Neural cell (in vitro differentiated cells): ENCODE measurements at regions not wholly inside any gene's neighbourhood (a gene's known extent, or its start where the extent isn't known, plus 50 kb on each side); places are given as distances from the start of the nearest gene placed in this dataset.

Experiments used
- CTCF ChIP-seq: fragments of 450-650 bp; IDR thresholded peaks from 2 replicates; pipeline ENCODE4 v1.5.1; 2014; ENCODE audit warnings: antibody characterized with exemption, mild to moderate bottlenecking, moderate library complexity; ENCODE audit not compliant: poor library complexity, severe bottlenecking
- EP300 ChIP-seq: fragments of 450-650 bp; conservative IDR thresholded peaks from 2 replicates; pipeline ENCODE4 v1.6.1; 2014; ENCODE audit warnings: antibody characterized with exemption, mild to moderate bottlenecking, moderate library complexity; ENCODE audit not compliant: poor library complexity, severe bottlenecking
- EZH2 ChIP-seq: fragments of 200-600, 300-800 bp; shearing (Covaris generic), sonication (generic); IDR thresholded peaks from 2 replicates; pipeline ENCODE4 v1.6.1; 2014; ENCODE audit warnings: antibody characterized with exemption, low read length, borderline replicate concordance, mild to moderate bottlenecking; ENCODE audit not compliant: insufficient read depth, poor library complexity, severe bottlenecking
- MXI1 ChIP-seq: fragments of 450-650 bp; conservative IDR thresholded peaks from 2 replicates; pipeline ENCODE4 v1.6.1; 2014; ENCODE audit warnings: antibody characterized with exemption, mild to moderate bottlenecking; ENCODE audit not compliant: poor library complexity, severe bottlenecking
- POLR2AphosphoS5 ChIP-seq: IDR thresholded peaks from 2 replicates; pipeline ENCODE4 v1.6.1; 2012
- RAD21 ChIP-seq: fragments of 450-650 bp; conservative IDR thresholded peaks from 2 replicates; pipeline ENCODE4 v1.6.1; 2014; ENCODE audit warnings: antibody characterized with exemption, mild to moderate bottlenecking, moderate library complexity
- TF ChIP-seq, protein P1 (sequence below): IDR thresholded peaks from 2 replicates; pipeline ENCODE4 v1.6.1; 2012; ENCODE audit warnings: borderline replicate concordance

GRCh38 chr10:117878626-117879025 lies 168.1 kb downstream of the RAB11FIP2 start:
- TF ChIP-seq RAD21 (no peak), EZH2 (no peak), CTCF (no peak), POLR2AphosphoS5 (no peak), EP300 (no peak), MXI1 (no peak)
- TF ChIP-seq, protein P1, sequence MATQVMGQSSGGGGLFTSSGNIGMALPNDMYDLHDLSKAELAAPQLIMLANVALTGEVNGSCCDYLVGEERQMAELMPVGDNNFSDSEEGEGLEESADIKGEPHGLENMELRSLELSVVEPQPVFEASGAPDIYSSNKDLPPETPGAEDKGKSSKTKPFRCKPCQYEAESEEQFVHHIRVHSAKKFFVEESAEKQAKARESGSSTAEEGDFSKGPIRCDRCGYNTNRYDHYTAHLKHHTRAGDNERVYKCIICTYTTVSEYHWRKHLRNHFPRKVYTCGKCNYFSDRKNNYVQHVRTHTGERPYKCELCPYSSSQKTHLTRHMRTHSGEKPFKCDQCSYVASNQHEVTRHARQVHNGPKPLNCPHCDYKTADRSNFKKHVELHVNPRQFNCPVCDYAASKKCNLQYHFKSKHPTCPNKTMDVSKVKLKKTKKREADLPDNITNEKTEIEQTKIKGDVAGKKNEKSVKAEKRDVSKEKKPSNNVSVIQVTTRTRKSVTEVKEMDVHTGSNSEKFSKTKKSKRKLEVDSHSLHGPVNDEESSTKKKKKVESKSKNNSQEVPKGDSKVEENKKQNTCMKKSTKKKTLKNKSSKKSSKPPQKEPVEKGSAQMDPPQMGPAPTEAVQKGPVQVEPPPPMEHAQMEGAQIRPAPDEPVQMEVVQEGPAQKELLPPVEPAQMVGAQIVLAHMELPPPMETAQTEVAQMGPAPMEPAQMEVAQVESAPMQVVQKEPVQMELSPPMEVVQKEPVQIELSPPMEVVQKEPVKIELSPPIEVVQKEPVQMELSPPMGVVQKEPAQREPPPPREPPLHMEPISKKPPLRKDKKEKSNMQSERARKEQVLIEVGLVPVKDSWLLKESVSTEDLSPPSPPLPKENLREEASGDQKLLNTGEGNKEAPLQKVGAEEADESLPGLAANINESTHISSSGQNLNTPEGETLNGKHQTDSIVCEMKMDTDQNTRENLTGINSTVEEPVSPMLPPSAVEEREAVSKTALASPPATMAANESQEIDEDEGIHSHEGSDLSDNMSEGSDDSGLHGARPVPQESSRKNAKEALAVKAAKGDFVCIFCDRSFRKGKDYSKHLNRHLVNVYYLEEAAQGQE, result no peak
